ENCODE measurements at regions not wholly inside any gene's neighbourhood (a gene's known extent, or its start where the extent isn't known, plus 50 kb on each side); places are given as distances from the start of the nearest gene placed in this dataset.

DNA sequence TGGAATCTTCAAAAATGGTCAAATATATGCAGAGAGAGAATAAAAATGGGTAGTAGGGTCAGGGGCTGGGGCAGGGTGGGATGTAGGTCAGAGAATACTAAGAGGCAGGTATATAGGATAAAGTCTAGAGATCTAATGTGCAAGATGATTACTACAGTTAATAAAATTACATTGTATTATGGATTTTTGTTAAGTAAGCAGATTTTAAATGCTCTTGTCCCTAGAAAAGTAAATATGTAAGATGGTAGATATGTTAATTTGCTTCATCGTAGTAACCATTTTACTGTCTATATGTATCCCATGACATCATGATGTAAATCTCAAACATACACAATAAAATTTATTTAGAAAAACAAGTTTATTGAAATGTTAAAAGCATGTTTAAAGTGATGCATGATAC is 1051.4 kb downstream of the AGBL1 start:
- TF ChIP-seq, protein P1, sequence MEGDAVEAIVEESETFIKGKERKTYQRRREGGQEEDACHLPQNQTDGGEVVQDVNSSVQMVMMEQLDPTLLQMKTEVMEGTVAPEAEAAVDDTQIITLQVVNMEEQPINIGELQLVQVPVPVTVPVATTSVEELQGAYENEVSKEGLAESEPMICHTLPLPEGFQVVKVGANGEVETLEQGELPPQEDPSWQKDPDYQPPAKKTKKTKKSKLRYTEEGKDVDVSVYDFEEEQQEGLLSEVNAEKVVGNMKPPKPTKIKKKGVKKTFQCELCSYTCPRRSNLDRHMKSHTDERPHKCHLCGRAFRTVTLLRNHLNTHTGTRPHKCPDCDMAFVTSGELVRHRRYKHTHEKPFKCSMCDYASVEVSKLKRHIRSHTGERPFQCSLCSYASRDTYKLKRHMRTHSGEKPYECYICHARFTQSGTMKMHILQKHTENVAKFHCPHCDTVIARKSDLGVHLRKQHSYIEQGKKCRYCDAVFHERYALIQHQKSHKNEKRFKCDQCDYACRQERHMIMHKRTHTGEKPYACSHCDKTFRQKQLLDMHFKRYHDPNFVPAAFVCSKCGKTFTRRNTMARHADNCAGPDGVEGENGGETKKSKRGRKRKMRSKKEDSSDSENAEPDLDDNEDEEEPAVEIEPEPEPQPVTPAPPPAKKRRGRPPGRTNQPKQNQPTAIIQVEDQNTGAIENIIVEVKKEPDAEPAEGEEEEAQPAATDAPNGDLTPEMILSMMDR (IDR thresholded peaks at IDR 0.05) = no peak
- DNase-seq = no peak
- Histone ChIP-seq H3K9me3 (no peaks in the 10 kb centered on the region), H3K27me3 (ENCODE audit: insufficient read depth in 3 of 3, low read length in 2 of 3) (no peaks in the 10 kb centered on the region), H3K36me3 (ENCODE audit: insufficient read depth in 1 of 2, low read depth in 1 of 2) (no peaks in the 10 kb centered on the region), H3K4me3 (no peak overlapping the region), H3K4me1 (no peaks in the 10 kb centered on the region), H3K27ac (no peak overlapping the region)
- no peak for ATAC-seq
- 86 to 92% (median 90%) methylated on average over 1 of the region's 1 CpG for WGBS, 3 donors
- intact Hi-C loops (cut with DNase I) = no loop called here

- ATAC-seq (no peak), DNase-seq (no peak)
- Histone ChIP-seq H3K36me3 (ENCODE audit: insufficient read depth in 1 of 2, low read depth in 1 of 2) (no peaks in the 10 kb centered on the region), H3K27ac (no peak overlapping the region), H3K27me3 (ENCODE audit: insufficient read depth in 3 of 3, low read length in 2 of 3) (no peaks in the 10 kb centered on the region), H3K9me3 (no peaks in the 10 kb centered on the region), H3K4me3 (no peak overlapping the region), H3K4me1 (no peaks in the 10 kb centered on the region)
- intact Hi-C loops (cut with DNase I) = no loop called here
- TF ChIP-seq, protein P1 (IDR thresholded peaks at IDR 0.05) = no peak
- WGBS, 3 donors = 73 to 88% (median 79%) methylated on average over 1 of the region's 1 CpG
Measured at GRCh38 chr15:87129916-87130315, 1050.2 kb downstream of the AGBL1 start.

DNA sequence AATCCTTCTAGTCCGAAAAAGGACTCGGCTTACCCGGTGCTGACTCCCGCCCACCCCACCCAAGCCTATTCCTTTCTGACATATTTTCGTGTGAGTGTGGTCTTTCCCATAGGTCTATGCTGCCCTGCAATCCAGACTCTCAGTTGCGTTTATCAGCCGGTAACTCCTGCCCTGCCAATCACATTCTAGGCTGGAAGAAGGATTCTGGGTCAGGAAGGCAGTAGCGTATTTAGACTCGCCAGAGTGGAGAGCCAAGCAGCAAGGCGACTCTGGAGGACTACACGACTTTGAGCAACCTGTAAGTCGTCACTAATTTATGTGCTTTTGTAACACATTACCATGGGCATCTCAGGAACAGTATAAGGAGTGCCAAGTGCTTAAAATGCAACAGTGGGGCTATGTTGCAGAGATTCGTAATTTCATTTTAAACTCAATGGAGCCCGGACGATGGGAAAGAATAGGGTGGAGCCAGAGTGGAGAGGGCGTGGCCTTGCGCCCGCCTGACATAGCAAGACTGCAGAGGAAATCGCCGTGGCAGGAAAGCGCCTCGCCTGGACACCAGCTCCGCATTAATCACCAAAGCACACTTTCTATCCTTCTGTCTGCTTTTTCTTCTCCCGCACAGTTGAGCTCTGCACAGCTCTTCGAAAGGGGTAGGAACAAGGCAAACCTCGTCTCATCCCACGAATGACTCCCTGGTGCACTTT is 1044.2 kb downstream of the AGBL1 start:
- H3K4me1 ChIP-seq = no peaks in the 10 kb centered on the region
- no peaks in the 10 kb centered on the region for H3K27me3 ChIP-seq (ENCODE audit: insufficient read depth in 3 of 3, low read length in 2 of 3)
- DNase-seq (no peak), ATAC-seq (no peak)
- no peak overlapping the region for H3K4me3 ChIP-seq
- no peaks in the 10 kb centered on the region for H3K36me3 ChIP-seq (ENCODE audit: insufficient read depth in 1 of 2, low read depth in 1 of 2)
- intact Hi-C loops (cut with DNase I) = no loop called here
- no peaks in the 10 kb centered on the region for H3K9me3 ChIP-seq
- WGBS, 3 donors = 88 to 89% (median 88%) methylated on average over 27 of the region's 27 CpGs
- TF ChIP-seq, protein P1 (IDR thresholded peaks at IDR 0.05) = no peak
- no peak overlapping the region for H3K27ac ChIP-seq

DNA sequence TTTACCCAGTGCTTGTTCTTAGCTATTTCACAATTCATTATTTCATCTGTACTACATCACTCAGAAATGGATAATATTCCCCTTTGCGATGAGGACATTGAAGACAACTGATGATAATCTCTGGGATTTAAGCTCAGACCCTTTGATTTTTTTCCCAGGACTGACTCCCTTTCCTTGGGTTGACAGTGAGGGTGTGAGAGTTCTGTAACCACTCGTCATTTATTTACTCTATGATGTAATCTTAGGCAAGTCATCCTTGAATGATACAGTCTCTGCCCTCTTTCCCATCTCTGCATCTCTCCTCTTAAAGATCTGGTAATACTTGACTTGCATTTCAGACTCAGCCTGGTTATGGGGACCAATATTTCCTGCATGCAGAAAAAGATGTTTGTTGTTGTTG is 1041.7 kb downstream of the AGBL1 start:
- Histone ChIP-seq H3K9me3 (no peaks in the 10 kb centered on the region), H3K36me3 (ENCODE audit: insufficient read depth in 1 of 2, low read depth in 1 of 2) (no peaks in the 10 kb centered on the region), H3K4me3 (no peak overlapping the region), H3K4me1 (no peaks in the 10 kb centered on the region), H3K27ac (no peak overlapping the region), H3K27me3 (ENCODE audit: insufficient read depth in 3 of 3, low read length in 2 of 3) (no peaks in the 10 kb centered on the region)
- no peak for DNase-seq
- intact Hi-C loops (cut with DNase I) = no loop called here
- 60 to 67% (median 60%) methylated on average over 2 of the region's 2 CpGs for WGBS, 3 donors
- ATAC-seq = no peak
- TF ChIP-seq, protein P1 (IDR thresholded peaks at IDR 0.05) = no peak

- Histone ChIP-seq H3K4me3 (no peak overlapping the region), H3K36me3 (ENCODE audit: insufficient read depth in 1 of 2, low read depth in 1 of 2) (no peaks in the 10 kb centered on the region), H3K4me1 (no peaks in the 10 kb centered on the region), H3K27ac (no peak overlapping the region), H3K27me3 (ENCODE audit: insufficient read depth in 3 of 3, low read length in 2 of 3) (no peaks in the 10 kb centered on the region), H3K9me3 (no peaks in the 10 kb centered on the region)
- intact Hi-C loops (cut with DNase I) = no loop called here
- TF ChIP-seq, protein P1 (IDR thresholded peaks at IDR 0.05) = no peak
- DNase-seq (no peak), ATAC-seq (no peak)
Measured at GRCh38 chr15:87120555-87120954, 1040.9 kb downstream of the AGBL1 start.

Measured in psoas muscle (tissue), 7 donors.